Subcutaneous abdominal adipose tissue (tissue), 5 donors: ENCODE measurements at regions not wholly inside any gene's neighbourhood (a gene's known extent, or its start where the extent isn't known, plus 50 kb on each side); places are given as distances from the start of the nearest gene placed in this dataset.

Source experiments
- H3K27ac ChIP-seq: one replicate; pipeline ENCODE4 v1.7.0; 2013; ENCODE audit warnings: low read depth, mild to moderate bottlenecking, inconsistent platforms, low read length, moderate library complexity
- H3K27me3 ChIP-seq, 5 donors: one replicate each; pipeline ENCODE4 v1.7.0; 2013; ENCODE audit warnings: low read length in 5 of 5, inconsistent platforms in 1 of 5; ENCODE audit not compliant: control insufficient read depth in 5 of 5, insufficient read depth in 4 of 5
- H3K36me3 ChIP-seq, 5 donors: one replicate each; pipeline ENCODE4 v1.7.0; 2013; ENCODE audit warnings: low read length in 5 of 5; ENCODE audit not compliant: control insufficient read depth in 5 of 5, insufficient read depth in 5 of 5
- H3K4me1 ChIP-seq, 5 donors: one replicate each; pipeline ENCODE4 v1.7.0; 2013; ENCODE audit warnings: low read length in 5 of 5, mild to moderate bottlenecking in 3 of 5, moderate library complexity in 1 of 5; ENCODE audit not compliant: control insufficient read depth in 5 of 5, insufficient read depth in 5 of 5
- H3K4me3 ChIP-seq, 5 donors: one replicate each; pipeline ENCODE4 v1.7.0; 2013; ENCODE audit warnings: low read length in 5 of 5, low read depth in 1 of 5
- H3K9ac ChIP-seq, 5 donors: one replicate each; pipeline ENCODE4 v1.7.0; 2013; ENCODE audit warnings: low read length in 5 of 5, mild to moderate bottlenecking in 4 of 5, moderate library complexity in 3 of 5
- H3K9me3 ChIP-seq, 5 donors: one replicate each; pipeline ENCODE4 v1.7.0; 2013; ENCODE audit warnings: low read length in 5 of 5; ENCODE audit not compliant: control insufficient read depth in 5 of 5
- donor health status: healthy.
- donor health status: healthy.
- donor health status: healthy.
- donor health status: healthy.
- donor health status: healthy.

DNA sequence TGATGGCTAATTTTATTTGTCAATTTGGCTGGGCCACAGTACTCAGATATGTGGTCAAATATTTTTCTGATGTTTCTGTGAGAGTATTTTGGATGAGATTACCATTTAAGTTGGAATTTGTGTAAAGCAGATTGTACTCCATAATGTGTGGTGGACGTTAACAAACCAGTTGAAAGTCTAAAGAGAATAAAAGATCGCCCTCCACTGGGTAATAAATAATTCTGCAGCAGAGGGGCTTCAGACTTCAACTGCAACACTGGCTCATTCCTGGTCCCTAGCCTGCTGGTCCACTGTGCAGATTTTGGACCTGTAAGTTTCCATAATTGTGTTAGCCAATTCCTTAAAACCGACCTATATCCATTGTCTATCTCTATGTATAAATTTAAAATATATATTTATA, 540.3 kb downstream of the PCDH18 start:
- H3K36me3 ChIP-seq = no peaks in the 10 kb centered on the region
- H3K27me3 ChIP-seq = no peaks in the 10 kb centered on the region
- no peaks in the 10 kb centered on the region for H3K4me1 ChIP-seq
- peaks cover 0 to 3% (median 2%) of the 10 kb centered on the region in 5 donors for H3K9me3 ChIP-seq
- H3K9ac ChIP-seq = no peak overlapping the region
- H3K27ac ChIP-seq = no peak overlapping the region
- H3K4me3 ChIP-seq = no peak overlapping the region

DNA sequence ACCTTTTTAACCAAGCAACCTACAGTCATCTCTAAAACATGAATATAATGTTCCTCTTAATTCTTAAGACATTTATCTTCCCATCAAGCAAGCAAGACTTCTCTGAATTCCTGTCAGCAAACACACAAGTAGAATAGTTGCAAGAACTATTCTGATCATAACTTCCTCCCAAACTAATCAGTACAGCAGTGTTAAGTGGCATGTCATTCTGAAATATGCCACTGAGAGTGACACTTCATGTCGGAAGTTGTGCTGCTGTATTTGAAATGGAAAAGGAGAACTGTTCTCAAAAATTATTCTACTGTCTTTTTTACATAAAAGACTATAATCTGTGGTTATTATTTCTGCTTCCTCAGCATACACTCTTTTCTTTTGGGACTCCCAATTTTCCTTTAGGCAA, 546.6 kb downstream of the PCDH18 start:
- no peaks in the 10 kb centered on the region for H3K27me3 ChIP-seq
- H3K9ac ChIP-seq = no peak overlapping the region
- H3K36me3 ChIP-seq = no peaks in the 10 kb centered on the region
- H3K4me1 ChIP-seq = no peaks in the 10 kb centered on the region
- no peak overlapping the region for H3K4me3 ChIP-seq
- H3K27ac ChIP-seq = no peak overlapping the region
- H3K9me3 ChIP-seq = peaks cover 0 to 3% (median 0%) of the 10 kb centered on the region in 5 donors

- Histone ChIP-seq H3K27me3 (no peaks in the 10 kb centered on the region), H3K9me3 (no peaks in the 10 kb centered on the region), H3K4me3 (no peak overlapping the region), H3K36me3 (no peaks in the 10 kb centered on the region), H3K27ac (no peak overlapping the region), H3K4me1 (no peaks in the 10 kb centered on the region), H3K9ac (no peak overlapping the region)
Measured at GRCh38 chr4:136967069-136967468, 565.2 kb downstream of the PCDH18 start.

- no peaks in the 10 kb centered on the region for H3K27me3 ChIP-seq
- H3K9me3 ChIP-seq = no peaks in the 10 kb centered on the region
- no peak overlapping the region for H3K4me3 ChIP-seq
- no peaks in the 10 kb centered on the region for H3K36me3 ChIP-seq
- H3K27ac ChIP-seq = no peak overlapping the region
- no peaks in the 10 kb centered on the region for H3K4me1 ChIP-seq
- no peak overlapping the region for H3K9ac ChIP-seq
Measured at GRCh38 chr4:136965478-136965877, 566.8 kb downstream of the PCDH18 start.

DNA sequence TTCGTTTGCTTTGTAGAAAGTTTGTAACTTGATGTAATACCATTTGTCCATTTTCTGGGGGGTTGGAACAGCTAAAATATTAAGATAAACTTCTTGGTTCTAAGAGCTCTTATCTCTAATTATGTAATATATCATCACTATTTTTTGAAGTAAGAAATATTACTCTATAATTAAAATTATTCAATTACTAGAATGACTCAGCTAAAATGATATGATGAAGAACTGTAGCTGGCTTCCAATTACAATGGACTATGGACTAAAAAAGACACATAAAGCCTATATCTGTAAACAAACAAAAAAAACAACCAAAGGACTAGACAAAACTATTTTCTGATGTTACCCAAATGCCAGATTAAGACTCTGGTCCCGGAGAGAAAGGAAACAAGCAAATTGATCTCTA, 569.4 kb downstream of the PCDH18 start:
- no peaks in the 10 kb centered on the region for H3K36me3 ChIP-seq
- no peak overlapping the region for H3K4me3 ChIP-seq
- no peak overlapping the region for H3K27ac ChIP-seq
- no peak overlapping the region for H3K9ac ChIP-seq
- no peaks in the 10 kb centered on the region for H3K4me1 ChIP-seq
- H3K27me3 ChIP-seq = no peaks in the 10 kb centered on the region
- H3K9me3 ChIP-seq = no peaks in the 10 kb centered on the region

DNA sequence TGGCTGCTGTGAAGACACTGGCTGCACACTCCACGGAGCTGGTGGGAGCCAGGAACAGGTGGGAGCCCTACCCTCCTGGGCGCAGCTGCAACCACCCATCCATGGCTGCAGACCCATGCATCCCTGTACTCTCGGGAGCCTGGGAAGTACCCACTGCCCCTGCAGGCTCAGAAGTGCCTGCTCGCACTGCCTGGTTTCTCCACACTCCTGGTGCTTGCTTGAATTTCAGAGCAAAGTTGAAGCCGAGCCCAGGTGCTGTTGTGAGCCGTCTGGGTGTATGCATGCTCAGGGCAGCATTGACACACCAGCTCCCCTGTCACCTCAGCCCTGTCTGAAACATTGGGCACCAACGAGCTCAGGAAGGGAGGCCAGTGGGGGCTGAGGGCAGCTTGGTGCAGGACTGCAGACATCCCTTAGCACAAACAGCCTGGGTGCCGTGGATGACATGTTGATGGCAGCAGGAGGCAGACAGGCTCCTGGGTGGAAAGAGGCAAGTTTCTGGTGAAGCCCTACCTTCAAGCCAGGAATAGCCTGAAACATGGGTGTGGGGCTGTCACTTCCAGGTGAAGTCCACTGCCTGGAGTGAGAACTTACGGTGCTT, 585.9 kb downstream of the PCDH18 start:
- H3K36me3 ChIP-seq = no peaks in the 10 kb centered on the region
- H3K9ac ChIP-seq = no peak overlapping the region
- peaks cover 0 to 14% (median 7%) of the 10 kb centered on the region in 5 donors for H3K9me3 ChIP-seq
- no peak overlapping the region for H3K27ac ChIP-seq
- H3K4me1 ChIP-seq = peaks cover 0 to 3% (median 0%) of the 10 kb centered on the region in 5 donors
- H3K4me3 ChIP-seq = no peak overlapping the region
- H3K27me3 ChIP-seq = no peaks in the 10 kb centered on the region

DNA sequence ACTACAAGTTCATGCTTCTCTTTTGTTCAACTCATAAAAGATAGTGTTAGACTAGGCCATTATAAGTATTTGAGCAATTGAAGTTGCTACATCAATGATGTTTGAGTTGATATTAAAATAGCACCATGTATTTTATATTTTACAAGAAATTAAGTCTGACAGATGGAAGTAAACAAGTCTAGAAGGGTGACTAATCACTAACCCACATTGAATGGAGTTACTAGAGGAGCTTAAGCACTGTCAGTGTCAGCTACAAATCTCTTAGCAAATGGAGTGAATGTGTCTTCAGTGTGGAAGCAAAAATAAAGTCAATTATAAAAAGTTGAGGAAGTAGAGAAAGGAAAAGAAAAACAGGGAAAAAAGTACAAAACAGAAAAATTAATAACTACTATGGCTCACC, 592.5 kb downstream of the PCDH18 start:
- Histone ChIP-seq H3K36me3 (no peaks in the 10 kb centered on the region), H3K9ac (no peak overlapping the region), H3K27me3 (no peaks in the 10 kb centered on the region), H3K9me3 (no peaks in the 10 kb centered on the region), H3K27ac (no peak overlapping the region), H3K4me1 (peaks cover 0 to 4% (median 0%) of the 10 kb centered on the region in 5 donors), H3K4me3 (no peak overlapping the region)

GRCh38 chr4:136935871-136936270, 596.4 kb downstream of the PCDH18 start:
- Histone ChIP-seq H3K36me3 (no peaks in the 10 kb centered on the region), H3K4me3 (no peak overlapping the region), H3K9me3 (no peaks in the 10 kb centered on the region), H3K4me1 (peaks cover 0 to 4% (median 0%) of the 10 kb centered on the region in 5 donors), H3K9ac (no peak overlapping the region), H3K27ac (no peak overlapping the region), H3K27me3 (no peaks in the 10 kb centered on the region)

DNA sequence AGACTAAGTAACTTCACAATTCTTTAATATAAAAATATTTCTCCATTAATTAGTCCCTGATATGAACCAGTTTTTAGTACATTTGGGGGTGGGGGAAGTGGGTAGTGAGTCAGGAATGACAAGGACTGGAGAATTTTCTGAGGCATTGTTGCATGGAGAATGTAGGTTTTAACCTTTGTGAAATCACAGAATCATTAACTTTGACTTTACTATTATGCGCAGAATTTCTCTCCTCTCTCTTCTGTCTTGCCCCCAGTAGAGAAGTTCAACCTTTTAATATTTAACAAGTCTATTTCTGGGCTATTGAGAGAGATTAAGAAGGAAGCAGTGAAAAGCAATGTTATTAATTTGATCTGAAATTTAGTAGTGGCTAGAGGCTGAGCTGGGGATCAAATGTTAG, 597.0 kb downstream of the PCDH18 start:
- no peak overlapping the region for H3K27ac ChIP-seq
- H3K27me3 ChIP-seq = no peaks in the 10 kb centered on the region
- no peaks in the 10 kb centered on the region for H3K9me3 ChIP-seq
- peaks cover 0 to 4% (median 0%) of the 10 kb centered on the region in 5 donors for H3K4me1 ChIP-seq
- H3K9ac ChIP-seq = no peak overlapping the region
- H3K4me3 ChIP-seq = no peak overlapping the region
- H3K36me3 ChIP-seq = no peaks in the 10 kb centered on the region

DNA sequence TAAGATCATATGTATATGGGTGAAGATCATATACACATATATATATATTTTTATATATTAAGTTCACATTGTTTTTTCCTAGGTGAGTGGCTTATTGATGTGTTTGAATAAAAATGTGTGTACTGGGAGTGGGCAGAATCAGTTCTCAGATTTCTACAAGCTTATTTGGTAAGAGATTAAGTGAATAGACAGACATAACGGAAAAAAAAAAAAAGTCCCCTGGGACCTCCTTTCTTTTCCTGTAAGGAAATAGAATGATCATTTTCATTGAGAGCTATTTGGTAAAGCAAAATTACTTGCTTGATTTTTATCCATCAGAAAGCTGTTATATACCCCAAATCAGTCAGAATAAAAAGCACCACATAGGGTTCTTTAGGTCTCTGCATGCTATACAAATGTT, 597.7 kb downstream of the PCDH18 start:
- no peaks in the 10 kb centered on the region for H3K27me3 ChIP-seq
- no peak overlapping the region for H3K27ac ChIP-seq
- no peaks in the 10 kb centered on the region for H3K9me3 ChIP-seq
- no peaks in the 10 kb centered on the region for H3K36me3 ChIP-seq
- H3K9ac ChIP-seq = no peak overlapping the region
- no peak overlapping the region for H3K4me3 ChIP-seq
- H3K4me1 ChIP-seq = peaks cover 0 to 4% (median 0%) of the 10 kb centered on the region in 5 donors

DNA sequence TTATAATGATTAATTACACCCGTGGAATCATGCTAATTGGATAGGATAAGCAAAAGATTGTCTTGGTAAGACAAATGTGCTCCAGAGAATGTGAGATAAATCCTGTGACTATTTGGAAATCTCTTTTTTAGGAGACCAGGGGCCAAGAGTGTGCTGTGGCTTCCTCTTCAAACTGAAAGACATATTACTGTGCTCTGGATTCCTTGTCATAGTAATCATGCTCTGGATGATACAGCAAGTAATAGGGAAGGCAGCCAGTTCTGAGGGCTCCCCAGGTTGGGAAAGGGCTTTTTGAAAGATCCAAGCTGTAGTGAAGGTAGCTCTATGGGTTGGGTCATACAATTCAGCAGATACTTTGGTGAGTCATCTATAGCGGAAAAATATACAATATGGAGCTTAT, 600.5 kb downstream of the PCDH18 start:
- Histone ChIP-seq H3K9ac (no peak overlapping the region), H3K27ac (no peak overlapping the region), H3K36me3 (no peaks in the 10 kb centered on the region), H3K9me3 (no peaks in the 10 kb centered on the region), H3K4me1 (peaks cover 0 to 4% (median 0%) of the 10 kb centered on the region in 5 donors), H3K27me3 (no peaks in the 10 kb centered on the region), H3K4me3 (no peak overlapping the region)
